ENCODE measurements at regions not wholly inside any gene's neighbourhood (a gene's known extent, or its start where the extent isn't known, plus 50 kb on each side); places are given as distances from the start of the nearest gene placed in this dataset.

GRCh38 chr1:244971552-244972216 lies 107.3 kb upstream of the HNRNPU start:
- TF ChIP-seq CTCF (IDR thresholded peaks at IDR 0.05): no peak
- TF ChIP-seq ZFX (IDR thresholded peaks at IDR 0.05; ENCODE audit: borderline replicate concordance): no peak
